ENCODE measurements at regions not wholly inside any gene's neighbourhood (a gene's known extent, or its start where the extent isn't known, plus 50 kb on each side); places are given as distances from the start of the nearest gene placed in this dataset.

DNA sequence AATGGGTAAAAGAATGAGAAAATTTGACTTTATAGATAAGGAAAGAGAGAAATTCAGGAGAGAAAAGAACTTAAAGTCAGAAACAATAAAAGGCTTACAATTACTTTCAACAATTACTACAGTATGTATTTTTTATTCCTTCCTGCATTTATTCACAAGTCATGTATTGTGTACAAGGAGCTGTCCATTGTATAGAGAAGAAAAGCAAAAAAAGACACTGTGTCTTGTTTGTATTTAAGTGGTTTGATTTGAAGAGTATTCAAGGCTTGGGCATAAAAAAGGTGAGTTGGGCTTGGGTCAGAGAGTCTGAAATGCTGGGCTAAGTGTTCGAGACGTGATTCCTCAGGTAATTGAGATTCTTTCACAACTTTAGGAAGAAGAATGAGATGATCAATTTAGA, 394.2 kb upstream of the ROBO2 start (continued):
- TF ChIP-seq GABPA (IDR thresholded peaks at IDR 0.05; ENCODE audit: low read depth) = no peak

DNA sequence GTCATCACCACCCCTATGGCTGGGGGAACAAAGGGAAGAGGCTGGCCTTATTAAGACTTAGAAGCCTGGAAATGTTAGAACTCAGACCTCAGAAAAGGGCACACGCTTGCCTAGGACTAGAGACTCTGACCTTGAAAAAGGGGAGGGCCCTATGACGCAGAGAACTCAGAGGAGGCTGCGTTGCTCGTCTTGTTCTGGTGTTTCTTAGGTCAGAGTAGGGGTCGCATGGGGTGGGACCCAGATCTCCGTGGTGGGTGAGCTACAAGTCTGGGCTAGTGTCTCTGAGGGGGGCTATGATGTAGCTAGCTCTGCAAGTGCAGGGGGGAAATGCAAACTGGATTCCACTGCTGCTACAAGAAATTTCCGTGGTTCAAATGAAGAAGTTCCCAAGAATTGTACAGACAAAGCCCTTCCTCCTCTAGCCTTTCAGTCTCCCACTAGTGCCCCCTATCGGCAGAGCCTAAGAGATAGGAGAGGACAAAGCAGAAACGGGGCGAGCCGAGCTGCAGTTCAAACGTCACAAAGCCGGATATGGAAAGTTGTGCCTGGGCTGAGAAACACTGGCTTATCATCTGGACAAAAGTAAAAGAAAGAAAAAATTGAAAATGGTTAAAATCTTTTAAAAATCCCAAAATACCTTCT, 392.9 kb upstream of the ROBO2 start:
- Histone ChIP-seq H3K9ac (no peak overlapping the region), H3K9me3 (no peaks in the 10 kb centered on the region), H3K27ac (ENCODE audit: low read depth in 2 of 2, low read length in 1 of 2) (no peak overlapping the region), H2AFZ (ENCODE audit: low read depth) (no peak overlapping the region), H3K36me3 (replicated peaks in 1 of 2; ENCODE audit: control insufficient read depth in 1 of 2, insufficient read depth in 2 of 2, low read length in 1 of 2) (no peaks in the 10 kb centered on the region), H3K4me1 (ENCODE audit: control insufficient read depth in 1 of 2, insufficient read depth in 2 of 2, low read depth in 1 of 2, low read length in 1 of 2) (peaks cover 0 to 7% of the 10 kb centered on the region in 2 experiments; a peak in 2 of 4 replicates), H3F3A (replicated peaks; ENCODE audit: insufficient read depth) (no peaks in the 10 kb centered on the region), H3K79me2 (ENCODE audit: insufficient read depth) (no peaks in the 10 kb centered on the region), H3K4me3 (ENCODE audit: low read depth in 2 of 2, low read length in 1 of 2) (no peak overlapping the region), H4K20me1 (ENCODE audit: insufficient read depth) (no peaks in the 10 kb centered on the region), H3K27me3 (ENCODE audit: insufficient read depth) (no peaks in the 10 kb centered on the region), H3K9me2 (no peaks in the 10 kb centered on the region), H3K4me2 (no peak overlapping the region)
- DNase-seq = no peak
- TF ChIP-seq, protein P1, sequence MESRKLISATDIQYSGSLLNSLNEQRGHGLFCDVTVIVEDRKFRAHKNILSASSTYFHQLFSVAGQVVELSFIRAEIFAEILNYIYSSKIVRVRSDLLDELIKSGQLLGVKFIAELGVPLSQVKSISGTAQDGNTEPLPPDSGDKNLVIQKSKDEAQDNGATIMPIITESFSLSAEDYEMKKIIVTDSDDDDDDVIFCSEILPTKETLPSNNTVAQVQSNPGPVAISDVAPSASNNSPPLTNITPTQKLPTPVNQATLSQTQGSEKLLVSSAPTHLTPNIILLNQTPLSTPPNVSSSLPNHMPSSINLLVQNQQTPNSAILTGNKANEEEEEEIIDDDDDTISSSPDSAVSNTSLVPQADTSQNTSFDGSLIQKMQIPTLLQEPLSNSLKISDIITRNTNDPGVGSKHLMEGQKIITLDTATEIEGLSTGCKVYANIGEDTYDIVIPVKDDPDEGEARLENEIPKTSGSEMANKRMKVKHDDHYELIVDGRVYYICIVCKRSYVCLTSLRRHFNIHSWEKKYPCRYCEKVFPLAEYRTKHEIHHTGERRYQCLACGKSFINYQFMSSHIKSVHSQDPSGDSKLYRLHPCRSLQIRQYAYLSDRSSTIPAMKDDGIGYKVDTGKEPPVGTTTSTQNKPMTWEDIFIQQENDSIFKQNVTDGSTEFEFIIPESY (IDR thresholded peaks at IDR 0.05; ENCODE audit: borderline replicate concordance, low read depth) = no peak
- TF ChIP-seq YY1 (IDR thresholded peaks at IDR 0.05; ENCODE audit: low read depth) = no peak
- TF ChIP-seq, protein P2, sequence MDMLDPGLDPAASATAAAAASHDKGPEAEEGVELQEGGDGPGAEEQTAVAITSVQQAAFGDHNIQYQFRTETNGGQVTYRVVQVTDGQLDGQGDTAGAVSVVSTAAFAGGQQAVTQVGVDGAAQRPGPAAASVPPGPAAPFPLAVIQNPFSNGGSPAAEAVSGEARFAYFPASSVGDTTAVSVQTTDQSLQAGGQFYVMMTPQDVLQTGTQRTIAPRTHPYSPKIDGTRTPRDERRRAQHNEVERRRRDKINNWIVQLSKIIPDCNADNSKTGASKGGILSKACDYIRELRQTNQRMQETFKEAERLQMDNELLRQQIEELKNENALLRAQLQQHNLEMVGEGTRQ (IDR thresholded peaks at IDR 0.05; ENCODE audit: borderline replicate concordance, low read depth, low read length) = no peak
- POLR2A ChIA-PET = no interaction called here
- CTCF ChIA-PET = no interaction called here
- 72% methylated on average over 12 of the region's 13 CpGs for WGBS (ENCODE audit: low lambda C conversion rate)

DNA sequence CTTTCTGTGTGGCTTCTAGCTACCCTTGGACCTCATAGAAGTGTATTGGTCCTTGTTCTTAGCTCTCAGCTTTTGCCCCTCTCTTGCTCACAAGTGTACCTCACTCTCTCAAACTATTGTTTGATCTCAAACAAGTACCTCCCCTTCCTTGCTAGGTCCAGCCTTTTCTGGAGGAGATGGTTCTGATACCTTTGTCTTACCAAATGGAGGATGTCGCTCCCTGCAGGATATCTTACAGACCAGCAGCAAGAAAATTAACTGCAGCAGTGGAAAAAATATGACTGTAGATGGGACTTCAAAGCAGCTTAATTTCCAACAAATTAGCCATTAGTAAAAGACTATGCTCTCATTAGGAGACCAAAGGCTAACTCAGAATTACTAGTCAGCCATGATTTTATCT, 388.1 kb upstream of the ROBO2 start:
- no peak overlapping the region for H3K9ac ChIP-seq
- H3K27me3 ChIP-seq (ENCODE audit: insufficient read depth) = no peaks in the 10 kb centered on the region
- H3K27ac ChIP-seq (ENCODE audit: low read depth in 2 of 2, low read length in 1 of 2) = no peak overlapping the region
- no peaks in the 10 kb centered on the region for H4K20me1 ChIP-seq (ENCODE audit: insufficient read depth)
- H3K4me3 ChIP-seq (ENCODE audit: low read depth in 2 of 2, low read length in 1 of 2) = no peak overlapping the region
- H3K9me2 ChIP-seq = no peaks in the 10 kb centered on the region
- no peak for DNase-seq
- no peak overlapping the region for H2AFZ ChIP-seq (ENCODE audit: low read depth)
- no peaks in the 10 kb centered on the region for H3K9me3 ChIP-seq
- no peaks in the 10 kb centered on the region for H3K36me3 ChIP-seq (replicated peaks in 1 of 2; ENCODE audit: control insufficient read depth in 1 of 2, insufficient read depth in 2 of 2, low read length in 1 of 2)
- CTCF ChIA-PET = interaction anchor here (2.0 kb wide), 1 partner anchor 28 kb away, joined by 5 read pairs; no protein-coding TSS in a partner anchor
- H3K79me2 ChIP-seq (ENCODE audit: insufficient read depth) = no peaks in the 10 kb centered on the region
- WGBS (ENCODE audit: low lambda C conversion rate) = 33% methylated on average over 1 of the region's 1 CpG
- no peaks in the 10 kb centered on the region for H3F3A ChIP-seq (replicated peaks; ENCODE audit: insufficient read depth)
- no peak overlapping the region for H3K4me2 ChIP-seq
- POLR2A ChIA-PET = no interaction called here
- TF ChIP-seq SIN3A (IDR thresholded peaks at IDR 0.05; ENCODE audit: borderline replicate concordance, low read depth, low read length) = no peak
- no peak for TF ChIP-seq MEF2A (IDR thresholded peaks at IDR 0.05; ENCODE audit: borderline replicate concordance, low read depth)
- H3K4me1 ChIP-seq (ENCODE audit: control insufficient read depth in 1 of 2, insufficient read depth in 2 of 2, low read depth in 1 of 2, low read length in 1 of 2) = no peaks in the 10 kb centered on the region
